Lung (tissue), 9 donors: ENCODE measurements at regions not wholly inside any gene's neighbourhood (a gene's known extent, or its start where the extent isn't known, plus 50 kb on each side); places are given as distances from the start of the nearest gene placed in this dataset.
"Not testable (repeated sequence)": the region's sequence is repeated elsewhere in the genome, so short reads cannot be mapped to it uniquely, and the experiment has no call there.

Experiments
- ATAC-seq: fragments of 200-7000 bp; cut with Tn5 transposase; one replicate; pipeline ENCODE4 v1.9.1; 2020; ENCODE audit warnings: moderate number of reproducible peaks; ENCODE audit not compliant: insufficient read depth, low FRiP score
- DNase-seq, 3 donors: peaks; one replicate each; pipeline ENCODE4 v3.0.0-alpha.2; 2013 to 2017
- H3K27ac ChIP-seq, 2 donors: one replicate each; pipeline ENCODE4 v1.5.1; 2013; ENCODE audit warnings: mild to moderate bottlenecking in 2 of 2, moderate library complexity in 2 of 2, control low read depth in 1 of 2, inconsistent platforms in 1 of 2, low read depth in 1 of 2, low read length in 1 of 2
- H3K27me3 ChIP-seq, 3 donors: one replicate each; pipeline ENCODE4 v1.5.1; 2013; ENCODE audit warnings: low read length in 2 of 3; ENCODE audit not compliant: control insufficient read depth in 3 of 3, insufficient read depth in 3 of 3
- H3K36me3 ChIP-seq, 4 donors: one replicate each; pipeline ENCODE4 v1.5.1; 2013; ENCODE audit warnings: low read length in 4 of 4, mild to moderate bottlenecking in 1 of 4, moderate library complexity in 1 of 4; ENCODE audit not compliant: control insufficient read depth in 4 of 4, insufficient read depth in 4 of 4
- H3K4me1 ChIP-seq, 5 donors: one replicate each; pipeline ENCODE4 v1.5.1; 2013; ENCODE audit warnings: low read length in 5 of 5, mild to moderate bottlenecking in 2 of 5, moderate library complexity in 1 of 5; ENCODE audit not compliant: control insufficient read depth in 5 of 5, insufficient read depth in 5 of 5
- H3K4me3 ChIP-seq: one replicate; pipeline ENCODE4 v1.5.1; 2013; ENCODE audit warnings: mild to moderate bottlenecking, control low read depth, moderate library complexity
- H3K9ac ChIP-seq, 2 donors: one replicate each; pipeline ENCODE4 v1.5.1; 2013; ENCODE audit warnings: low read length in 2 of 2, control low read depth in 1 of 2; ENCODE audit not compliant: insufficient read depth in 1 of 2
- H3K9me3 ChIP-seq, 4 donors: one replicate each; pipeline ENCODE4 v1.5.1; 2013; ENCODE audit warnings: low read length in 3 of 4, mild to moderate bottlenecking in 1 of 4, moderate library complexity in 1 of 4; ENCODE audit not compliant: control insufficient read depth in 4 of 4, insufficient read depth in 3 of 4
- WGBS, 2 donors: extraction: QIAGEN DNeasy Blood & Tissue Kit; methylation state at CpG; one replicate each; pipeline ENCODE4 v1.1.7; 2013; 5-methylcytosine and 5-hydroxymethylcytosine counted together
- donor health status: Bipolar disorder and iron deficiency.
- donor health status: healthy.
- donor health status: DM: yes; HTN: yes; CAD: no.

- not testable (repeated sequence) for H3K4me3 ChIP-seq, H3K36me3 ChIP-seq, H3K4me1 ChIP-seq, H3K27ac ChIP-seq, H3K27me3 ChIP-seq, ATAC-seq, H3K9me3 ChIP-seq, H3K9ac ChIP-seq, DNase-seq
- WGBS, 2 donors: 86 to 100% methylated on average over 1 to 2 of the region's 4 CpGs
Measured at GRCh38 chr7:76955124-76955523, 77.0 kb downstream of the SPDYE17 start.

- H3K9me3 ChIP-seq: not testable (repeated sequence)
Measured at GRCh38 chr7:76944603-76945002, 87.6 kb downstream of the SPDYE17 start.

GRCh38 chr7:76941809-76942765 is 90.1 kb downstream of the SPDYE17 start:
- not testable (repeated sequence) for H3K36me3 ChIP-seq, H3K4me1 ChIP-seq, H3K27ac ChIP-seq, H3K9ac ChIP-seq, H3K27me3 ChIP-seq, H3K9me3 ChIP-seq, ATAC-seq, H3K4me3 ChIP-seq, DNase-seq
- WGBS, 2 donors: 88 to 94% methylated on average over 2 of the region's 2 CpGs

More at GRCh38 chr7:76944603-76945002, 87.6 kb downstream of the SPDYE17 start:
- not testable (repeated sequence) for ATAC-seq, H3K27me3 ChIP-seq, H3K27ac ChIP-seq, H3K9ac ChIP-seq, DNase-seq, H3K4me3 ChIP-seq, H3K36me3 ChIP-seq, H3K4me1 ChIP-seq

- WGBS, 2 donors: 76 to 96% methylated on average over 1 to 2 of the region's 3 CpGs
- H3K9me3 ChIP-seq, H3K27ac ChIP-seq: not testable (repeated sequence)
Measured at GRCh38 chr7:76937781-76938180, 94.4 kb downstream of the SPDYE17 start.

GRCh38 chr7:76937330-76937729 is 94.8 kb downstream of the SPDYE17 start:
- not testable (repeated sequence) for DNase-seq, H3K27me3 ChIP-seq, H3K4me1 ChIP-seq, ATAC-seq, H3K27ac ChIP-seq, H3K4me3 ChIP-seq, H3K36me3 ChIP-seq, H3K9me3 ChIP-seq, H3K9ac ChIP-seq
- WGBS, 2 donors: 53 to 69% methylated on average over 5 of the region's 5 CpGs

More at GRCh38 chr7:76937781-76938180, 94.4 kb downstream of the SPDYE17 start:
- H3K9ac ChIP-seq, H3K27me3 ChIP-seq, H3K4me1 ChIP-seq, H3K4me3 ChIP-seq, DNase-seq, ATAC-seq, H3K36me3 ChIP-seq: not testable (repeated sequence)

GRCh38 chr7:76936346-76936745 is 95.8 kb downstream of the SPDYE17 start:
- H3K9me3 ChIP-seq, H3K4me3 ChIP-seq, H3K27me3 ChIP-seq, H3K36me3 ChIP-seq, ATAC-seq, H3K27ac ChIP-seq, H3K4me1 ChIP-seq, H3K9ac ChIP-seq, DNase-seq: not testable (repeated sequence)
- 88 to 100% methylated on average over 1 to 2 of the region's 2 CpGs for WGBS, 2 donors

- ATAC-seq, H3K9me3 ChIP-seq, DNase-seq, H3K36me3 ChIP-seq, H3K4me3 ChIP-seq, H3K9ac ChIP-seq, H3K27me3 ChIP-seq, H3K4me1 ChIP-seq, H3K27ac ChIP-seq: not testable (repeated sequence)
- WGBS, 2 donors: 96 to 98% methylated on average over 3 of the region's 3 CpGs
Measured at GRCh38 chr7:76934711-76935110, 97.5 kb downstream of the SPDYE17 start.

- not testable (repeated sequence) for H3K27ac ChIP-seq, H3K4me1 ChIP-seq, H3K4me3 ChIP-seq, H3K9me3 ChIP-seq, H3K36me3 ChIP-seq, H3K27me3 ChIP-seq, DNase-seq, ATAC-seq, H3K9ac ChIP-seq
- WGBS, 2 donors: 91 to 93% methylated on average over 4 of the region's 4 CpGs
Measured at GRCh38 chr7:76932957-76933356, 99.2 kb downstream of the SPDYE17 start.
